ENCODE measurements at regions not wholly inside any gene's neighbourhood (a gene's known extent, or its start where the extent isn't known, plus 50 kb on each side); places are given as distances from the start of the nearest gene placed in this dataset.

DNA sequence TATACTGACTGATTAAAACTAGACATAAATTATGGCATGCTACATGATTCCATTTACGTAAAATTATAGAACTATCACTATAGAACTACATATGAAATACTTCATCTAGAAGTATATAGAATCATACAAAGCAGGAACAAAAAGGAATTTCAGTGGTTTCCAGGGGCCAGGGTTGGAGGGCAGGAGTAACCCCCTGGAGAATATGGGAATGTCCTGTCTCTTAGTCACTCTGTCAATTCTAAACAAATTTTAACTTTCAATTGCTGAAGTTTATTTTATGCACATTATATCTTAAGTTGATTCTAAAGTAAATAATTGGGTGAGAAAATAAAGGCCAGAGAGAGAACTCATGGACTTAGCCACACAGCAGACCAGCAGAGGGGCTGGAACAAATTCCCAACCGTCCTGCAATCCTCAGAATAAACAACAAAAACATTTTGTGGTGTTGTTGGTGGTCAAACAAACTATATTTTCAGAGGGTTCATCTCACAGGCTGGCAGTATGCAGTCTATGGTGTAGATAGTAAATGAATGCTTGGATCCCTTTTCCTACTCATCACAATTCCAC, 476.9 kb upstream of the SLIT2 start:
- no peak for TF ChIP-seq POLR2A (IDR thresholded peaks at IDR 0.05)
- no peak for TF ChIP-seq CTCF (IDR thresholded peaks at IDR 0.05)
- Histone ChIP-seq H3K27me3 (no peaks in the 10 kb centered on the region), H3K27ac (no peak overlapping the region), H3K9me3 (replicated peaks in 1 of 3) (no peaks in the 10 kb centered on the region), H3K36me3 (replicated peaks in 1 of 2) (no peaks in the 10 kb centered on the region), H3K4me1 (replicated peaks in 1 of 2) (peaks cover 0 to 5% of the 10 kb centered on the region in 2 donors), H3K4me3 (no peak overlapping the region)
- WGBS, 4 donors: 87 to 98% (median 90%) methylated on average over 2 of the region's 2 CpGs
- no peak for DNase-seq
- intact Hi-C loops (cut with DNase I): no loop called here

- Histone ChIP-seq H3K9me3 (replicated peaks in 1 of 3) (no peaks in the 10 kb centered on the region), H3K27me3 (no peaks in the 10 kb centered on the region), H3K36me3 (replicated peaks in 1 of 2) (no peaks in the 10 kb centered on the region), H3K4me1 (replicated peaks in 1 of 2) (peaks cover 0 to 5% of the 10 kb centered on the region in 2 donors), H3K4me3 (no peak overlapping the region), H3K27ac (no peak overlapping the region)
- no peak for DNase-seq
- TF ChIP-seq CTCF (IDR thresholded peaks at IDR 0.05) (no peak), POLR2A (IDR thresholded peaks at IDR 0.05) (no peak)
- intact Hi-C loops (cut with DNase I): no loop called here
- 71 to 97% (median 81%) methylated on average over 1 of the region's 1 CpG for WGBS, 4 donors
These were observed 479.1 kb upstream of the SLIT2 start for GRCh38 chr4:19772581-19772980.

- H3K36me3 ChIP-seq (replicated peaks in 1 of 2): no peaks in the 10 kb centered on the region
- no peaks in the 10 kb centered on the region for H3K4me1 ChIP-seq (replicated peaks in 1 of 2)
- DNase-seq: no peak
- no peaks in the 10 kb centered on the region for H3K9me3 ChIP-seq (replicated peaks in 1 of 3)
- WGBS, 4 donors: 71 to 77% (median 71%) methylated on average over 2 of the region's 2 CpGs
- H3K27me3 ChIP-seq: no peaks in the 10 kb centered on the region
- no peak overlapping the region for H3K4me3 ChIP-seq
- H3K27ac ChIP-seq: no peak overlapping the region
- intact Hi-C loops (cut with DNase I): no loop called here
- TF ChIP-seq POLR2A (IDR thresholded peaks at IDR 0.05): no peak
- no peak for TF ChIP-seq CTCF (IDR thresholded peaks at IDR 0.05)
These were observed 495.0 kb upstream of the SLIT2 start for GRCh38 chr4:19756661-19757060.

- Histone ChIP-seq H3K4me3 (no peak overlapping the region), H3K27me3 (no peaks in the 10 kb centered on the region), H3K36me3 (replicated peaks in 1 of 2) (no peaks in the 10 kb centered on the region), H3K27ac (no peak overlapping the region), H3K4me1 (replicated peaks in 1 of 2) (no peaks in the 10 kb centered on the region), H3K9me3 (replicated peaks in 1 of 3) (no peaks in the 10 kb centered on the region)
- no peak for DNase-seq
- intact Hi-C loops (cut with DNase I): no loop called here
- 79 to 85% (median 82%) methylated on average over 1 of the region's 1 CpG for WGBS, 4 donors
- no peak for TF ChIP-seq POLR2A (IDR thresholded peaks at IDR 0.05)
- no peak for TF ChIP-seq CTCF (IDR thresholded peaks at IDR 0.05)
These were observed 499.1 kb upstream of the SLIT2 start for GRCh38 chr4:19752599-19752998.

All from adrenal gland (tissue), 9 donors.